Activated CD4-positive, alpha-beta T cell treated with anti-CD3 and anti-CD28 coated beads, Interleukin-2, Interleukin-4, amounts not matched to agents 100 ng/mL and 50 ng/mL, durations not matched to agents 16 hours and 8 hours (primary cell): ENCODE measurements at regions not wholly inside any gene's neighbourhood (a gene's known extent, or its start where the extent isn't known, plus 50 kb on each side); places are given as distances from the start of the nearest gene placed in this dataset.

Experiments used
- DNase-seq: peaks from one replicate; pipeline ENCODE4 v3.0.0-alpha.2; 2020; ENCODE audit warnings: low spot score

GRCh38 chr9:13896922-13897835 lies 416.8 kb downstream of the NFIB start:
- DNase-seq: no peak

- no peak for DNase-seq
Observed at GRCh38 chr9:13896047-13896446, 417.9 kb downstream of the NFIB start.

GRCh38 chr9:13885258-13885657 lies 428.7 kb downstream of the NFIB start:
- DNase-seq: no peak

GRCh38 chr9:13879981-13880380 lies 434.0 kb downstream of the NFIB start:
- DNase-seq: no peak

- no peak for DNase-seq
Observed at GRCh38 chr9:13879011-13879410, 434.9 kb downstream of the NFIB start.

- no peak for DNase-seq
Observed at GRCh38 chr9:13878241-13878711, 435.7 kb downstream of the NFIB start.

GRCh38 chr9:13876741-13877140 lies 437.2 kb downstream of the NFIB start:
- no peak for DNase-seq

GRCh38 chr9:13873203-13873602 lies 440.7 kb downstream of the NFIB start:
- DNase-seq: no peak

GRCh38 chr9:13868336-13868735 lies 445.6 kb downstream of the NFIB start:
- no peak for DNase-seq

- no peak for DNase-seq
Observed at GRCh38 chr9:13865869-13866268, 448.1 kb downstream of the NFIB start.

GRCh38 chr9:13863112-13863511 lies 450.8 kb downstream of the NFIB start:
- DNase-seq: no peak

GRCh38 chr9:13862654-13863053 lies 451.3 kb downstream of the NFIB start:
- DNase-seq: no peak

- no peak for DNase-seq
Observed at GRCh38 chr9:13860946-13861640, 452.8 kb downstream of the NFIB start.

- DNase-seq: no peak
Observed at GRCh38 chr9:13860019-13860418, 453.9 kb downstream of the NFIB start.

GRCh38 chr9:13857521-13857920 lies 456.4 kb downstream of the NFIB start:
- no peak for DNase-seq

GRCh38 chr9:13847270-13847669 lies 466.7 kb downstream of the NFIB start:
- no peak for DNase-seq

- no peak for DNase-seq
Observed at GRCh38 chr9:13845460-13845859, 468.5 kb downstream of the NFIB start.

GRCh38 chr9:13841746-13842462 lies 472.0 kb downstream of the NFIB start:
- no peak for DNase-seq

- DNase-seq: no peak
Observed at GRCh38 chr9:13832446-13832845, 481.5 kb downstream of the NFIB start.

GRCh38 chr9:13823026-13823425 lies 490.9 kb downstream of the NFIB start:
- DNase-seq: no peak

- DNase-seq: no peak
Observed at GRCh38 chr9:13817754-13818278, 496.1 kb downstream of the NFIB start.

GRCh38 chr9:13816837-13817236 lies 497.1 kb downstream of the NFIB start:
- no peak for DNase-seq
